Endothelial cell (in vitro differentiated cells): ENCODE measurements at regions not wholly inside any gene's neighbourhood (a gene's known extent, or its start where the extent isn't known, plus 50 kb on each side); places are given as distances from the start of the nearest gene placed in this dataset.

Experiments
- DNase-seq: peaks from one replicate; pipeline ENCODE4 v3.0.0; 2021; ENCODE audit warnings: low spot score
- H3K27ac Mint-ChIP-seq: one replicate; pipeline ENCODE4 v1.8.0; 2021; ENCODE audit warnings: mixed read lengths, inconsistent platforms; ENCODE audit not compliant: unreplicated experiment
- H3K27me3 Mint-ChIP-seq: one replicate; pipeline ENCODE4 v1.8.0; 2021; ENCODE audit warnings: mild to moderate bottlenecking, moderate library complexity, mixed read lengths, inconsistent platforms; ENCODE audit not compliant: unreplicated experiment
- H3K36me3 Mint-ChIP-seq: one replicate; pipeline ENCODE4 v1.8.0; 2021; ENCODE audit warnings: mild to moderate bottlenecking, low read depth, mixed read lengths, inconsistent platforms; ENCODE audit not compliant: unreplicated experiment
- H3K4me1 Mint-ChIP-seq: one replicate; pipeline ENCODE4 v1.8.0; 2021; ENCODE audit warnings: mild to moderate bottlenecking, mixed read lengths, inconsistent platforms; ENCODE audit not compliant: unreplicated experiment
- H3K4me3 Mint-ChIP-seq: one replicate; pipeline ENCODE4 v1.8.0; 2021; ENCODE audit warnings: mild to moderate bottlenecking, mixed read lengths, inconsistent platforms; ENCODE audit not compliant: unreplicated experiment
- H3K9me3 Mint-ChIP-seq: one replicate; pipeline ENCODE4 v1.8.0; 2021; ENCODE audit warnings: mixed read lengths, inconsistent platforms; ENCODE audit not compliant: unreplicated experiment
- TF ChIP-seq, protein P1 (sequence below): fragments of 200-600 bp; sonication (generic); IDR thresholded peaks from one replicate; pipeline ENCODE4 v1.5.0; 2021; ENCODE audit warnings: antibody characterized with exemption; ENCODE audit not compliant: unreplicated experiment

DNA sequence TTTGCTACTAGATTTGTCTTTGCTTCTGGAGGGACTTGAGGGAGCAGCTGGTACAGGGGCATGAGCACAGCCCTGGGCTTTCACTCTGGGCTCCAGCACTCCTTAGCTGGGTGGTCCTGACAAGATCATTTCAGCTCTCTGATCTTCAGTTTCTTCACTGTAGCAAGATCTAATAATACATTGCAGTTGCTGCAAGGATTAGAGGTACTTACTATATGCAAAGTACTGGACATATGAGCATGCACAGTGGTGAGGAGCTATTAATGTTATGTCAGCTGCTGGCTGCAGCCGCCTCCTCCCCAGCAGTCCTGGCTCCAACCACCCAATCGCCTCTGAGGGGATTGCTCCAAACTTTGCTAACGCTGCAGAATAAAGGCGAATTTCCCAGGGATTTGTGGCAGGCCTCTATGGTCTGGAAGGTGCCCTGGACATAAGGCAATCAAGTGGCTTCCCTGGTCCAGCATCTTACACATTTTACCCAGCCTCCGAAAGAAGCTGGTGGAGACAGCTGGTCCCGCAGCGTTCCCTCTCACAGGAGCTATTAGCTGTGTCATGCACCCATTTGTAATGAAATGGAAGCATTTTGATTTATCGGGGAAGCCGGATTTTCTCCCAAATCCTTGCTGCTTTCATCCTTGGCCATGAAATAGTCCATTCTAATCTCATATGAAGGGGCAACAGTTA lies 96.7 kb downstream of the RHOB start:
- Mint-ChIP-seq H3K4me1 (no peaks in the 10 kb centered on the region), H3K27me3 (peaks cover 10% of the 10 kb centered on the region), H3K36me3 (peaks cover 10% of the 10 kb centered on the region), H3K4me3 (no peak overlapping the region), H3K27ac (no peak overlapping the region), H3K9me3 (no peaks in the 10 kb centered on the region)
- TF ChIP-seq, protein P1, sequence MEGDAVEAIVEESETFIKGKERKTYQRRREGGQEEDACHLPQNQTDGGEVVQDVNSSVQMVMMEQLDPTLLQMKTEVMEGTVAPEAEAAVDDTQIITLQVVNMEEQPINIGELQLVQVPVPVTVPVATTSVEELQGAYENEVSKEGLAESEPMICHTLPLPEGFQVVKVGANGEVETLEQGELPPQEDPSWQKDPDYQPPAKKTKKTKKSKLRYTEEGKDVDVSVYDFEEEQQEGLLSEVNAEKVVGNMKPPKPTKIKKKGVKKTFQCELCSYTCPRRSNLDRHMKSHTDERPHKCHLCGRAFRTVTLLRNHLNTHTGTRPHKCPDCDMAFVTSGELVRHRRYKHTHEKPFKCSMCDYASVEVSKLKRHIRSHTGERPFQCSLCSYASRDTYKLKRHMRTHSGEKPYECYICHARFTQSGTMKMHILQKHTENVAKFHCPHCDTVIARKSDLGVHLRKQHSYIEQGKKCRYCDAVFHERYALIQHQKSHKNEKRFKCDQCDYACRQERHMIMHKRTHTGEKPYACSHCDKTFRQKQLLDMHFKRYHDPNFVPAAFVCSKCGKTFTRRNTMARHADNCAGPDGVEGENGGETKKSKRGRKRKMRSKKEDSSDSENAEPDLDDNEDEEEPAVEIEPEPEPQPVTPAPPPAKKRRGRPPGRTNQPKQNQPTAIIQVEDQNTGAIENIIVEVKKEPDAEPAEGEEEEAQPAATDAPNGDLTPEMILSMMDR = no peak
- no peak for DNase-seq

GRCh38 chr2:20544153-20544747 lies 97.4 kb downstream of the RHOB start:
- Mint-ChIP-seq H3K27me3 (peaks cover 10% of the 10 kb centered on the region), H3K36me3 (peaks cover 10% of the 10 kb centered on the region), H3K4me1 (no peaks in the 10 kb centered on the region), H3K4me3 (no peak overlapping the region), H3K9me3 (no peaks in the 10 kb centered on the region), H3K27ac (no peak overlapping the region)
- no peak for DNase-seq
- TF ChIP-seq, protein P1 = no peak

DNA sequence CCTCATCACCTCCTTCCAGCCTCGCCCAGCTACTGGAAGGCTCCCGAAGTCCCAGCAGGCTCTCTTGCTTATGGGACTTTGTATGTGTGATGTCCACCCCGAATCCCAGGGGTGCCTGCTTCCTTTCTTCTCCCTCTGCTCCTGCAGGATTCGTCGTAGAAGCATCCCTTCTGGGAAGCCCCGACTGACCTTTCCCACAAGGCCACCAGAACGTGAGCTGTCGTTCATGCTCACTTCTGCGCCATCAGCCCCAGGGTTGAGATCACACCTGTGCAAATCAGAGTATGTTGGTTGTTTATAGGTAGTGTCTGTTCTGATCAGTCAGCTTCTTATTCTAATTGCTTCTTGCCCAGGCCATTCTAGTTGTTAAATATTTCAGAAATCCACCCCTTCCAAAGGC lies 101.8 kb downstream of the HS1BP3 start:
- Mint-ChIP-seq H3K4me1 (peaks cover 7% of the 10 kb centered on the region), H3K36me3 (peaks cover 5% of the 10 kb centered on the region), H3K27me3 (peaks cover 7% of the 10 kb centered on the region), H3K9me3 (no peaks in the 10 kb centered on the region), H3K27ac (no peak overlapping the region), H3K4me3 (no peak overlapping the region)
- TF ChIP-seq, protein P1 = no peak
- DNase-seq = no peak

DNA sequence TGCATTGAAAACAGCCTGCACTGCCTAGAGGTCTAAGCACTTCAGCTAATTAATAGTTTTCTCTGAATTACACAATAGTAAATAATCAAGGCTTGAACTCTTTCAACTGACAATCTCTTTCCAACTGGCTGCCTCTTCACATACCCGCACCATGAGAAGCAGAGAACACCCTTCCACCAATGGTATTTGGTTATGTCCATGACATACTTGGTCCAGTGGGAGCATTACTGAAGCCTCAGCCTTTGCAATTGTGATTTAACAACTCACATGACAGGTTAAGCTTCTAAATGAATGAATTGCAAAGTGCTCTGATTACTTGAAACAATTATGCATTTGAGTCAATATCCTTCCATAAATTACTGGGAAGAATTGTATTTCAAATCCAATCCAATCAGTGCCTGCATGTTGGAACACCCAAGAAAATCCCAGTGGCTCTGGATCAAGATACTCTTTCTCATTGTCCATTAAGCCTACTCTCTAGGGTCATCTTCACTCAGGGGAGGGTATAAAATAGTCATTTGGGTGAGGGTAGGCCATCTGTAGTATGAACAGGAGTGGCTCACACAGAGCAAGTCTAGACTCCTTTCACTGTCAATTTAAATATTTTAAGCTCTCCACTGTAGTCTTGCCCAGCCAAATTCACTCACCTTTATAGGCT lies 101.1 kb downstream of the HS1BP3 start:
- Mint-ChIP-seq H3K27me3 (peaks cover 4% of the 10 kb centered on the region), H3K4me1 (peaks cover 10% of the 10 kb centered on the region), H3K4me3 (no peak overlapping the region), H3K27ac (no peak overlapping the region), H3K36me3 (peaks cover 5% of the 10 kb centered on the region), H3K9me3 (no peaks in the 10 kb centered on the region)
- TF ChIP-seq, protein P1 = no peak
- no peak for DNase-seq
